MM.1S (cell line): ENCODE measurements at regions not wholly inside any gene's neighbourhood (a gene's known extent, or its start where the extent isn't known, plus 50 kb on each side); places are given as distances from the start of the nearest gene placed in this dataset.

Source experiments
- DNase-seq: peaks from one replicate; pipeline ENCODE4 v3.0.0-alpha.2; 2015
- H2AFZ ChIP-seq: fragments of 300-600 bp; sonication (generic); 2 replicates; pipeline ENCODE4 v1.6.0; 2016; ENCODE audit warnings: antibody characterized with exemption, low read length
- H3F3A ChIP-seq: fragments of 300-600 bp; sonication (generic); 2 replicates; pipeline ENCODE4 v1.6.1; 2016; ENCODE audit warnings: mild to moderate bottlenecking, antibody characterized with exemption, low read length, moderate library complexity, mixed read lengths; ENCODE audit not compliant: insufficient read depth
- H3K27ac ChIP-seq: fragments of 300-600 bp; sonication (generic); 2 replicates; pipeline ENCODE4 v1.5.1; 2016; ENCODE audit warnings: mild to moderate bottlenecking, low read length
- H3K27me3 ChIP-seq: fragments of 300-600 bp; sonication (generic); replicated peaks from 2 replicates; pipeline ENCODE4 v1.6.0; 2016; ENCODE audit warnings: low read length; ENCODE audit not compliant: insufficient read depth
- H3K36me3 ChIP-seq: fragments of 300-600 bp; sonication (generic); replicated peaks from 2 replicates; pipeline ENCODE4 v1.6.1; 2016; ENCODE audit warnings: mild to moderate bottlenecking, low read length, mixed read lengths; ENCODE audit not compliant: insufficient read depth
- H3K4me1 ChIP-seq: fragments of 300-600 bp; sonication (generic); 2 replicates; pipeline ENCODE4 v1.6.1; 2016; ENCODE audit warnings: low read length, mixed read lengths
- H3K4me2 ChIP-seq: fragments of 300-600 bp; sonication (generic); 2 replicates; pipeline ENCODE4 v1.6.0; 2016; ENCODE audit warnings: low read depth, low read length
- H3K4me3 ChIP-seq: fragments of 300-600 bp; sonication (generic); 2 replicates; pipeline ENCODE4 v1.5.1; 2016; ENCODE audit warnings: low read length, mixed read lengths
- H3K79me2 ChIP-seq: fragments of 300-600 bp; sonication (generic); 2 replicates; pipeline ENCODE4 v1.6.1; 2016; ENCODE audit warnings: mixed run types, low read length, mixed read lengths
- H3K9ac ChIP-seq: fragments of 300-600 bp; sonication (generic); 2 replicates; pipeline ENCODE4 v1.6.1; 2016; ENCODE audit warnings: low read length, mixed read lengths
- H3K9me2 ChIP-seq: fragments of 300-600 bp; sonication (generic); replicated peaks from 2 replicates; pipeline ENCODE4 v1.6.1; 2016; ENCODE audit warnings: mild to moderate bottlenecking, low read length, mixed read lengths; ENCODE audit not compliant: insufficient read depth
- H3K9me3 ChIP-seq: fragments of 300-600 bp; sonication (generic); replicated peaks from 2 replicates; pipeline ENCODE4 v1.6.1; 2016; ENCODE audit warnings: mild to moderate bottlenecking, low read length, mixed read lengths; ENCODE audit not compliant: insufficient read depth
- H4K20me1 ChIP-seq: fragments of 300-600 bp; sonication (generic); 2 replicates; pipeline ENCODE4 v1.6.1; 2016; ENCODE audit warnings: mild to moderate bottlenecking, low read length, moderate library complexity, mixed read lengths; ENCODE audit not compliant: insufficient read depth
- EZH2 ChIP-seq: fragments of 300-600 bp; sonication (generic); optimal IDR thresholded peaks from 2 replicates; pipeline ENCODE3; 2017; ENCODE audit warnings: low read depth, mild to moderate bottlenecking, antibody characterized with exemption, low read length, mixed read lengths
- EZH2phosphoT487 ChIP-seq: fragments of 300-600 bp; sonication (generic); IDR thresholded peaks from 2 replicates; pipeline ENCODE4 v1.6.1; 2018; ENCODE audit warnings: antibody characterized with exemption, low read length
- TF ChIP-seq, protein P1 (sequence below): fragments of 300-600 bp; sonication (generic); IDR thresholded peaks from 2 replicates; pipeline ENCODE4 v1.5.1; 2016; ENCODE audit warnings: antibody characterized with exemption, low read length, mixed read lengths

DNA sequence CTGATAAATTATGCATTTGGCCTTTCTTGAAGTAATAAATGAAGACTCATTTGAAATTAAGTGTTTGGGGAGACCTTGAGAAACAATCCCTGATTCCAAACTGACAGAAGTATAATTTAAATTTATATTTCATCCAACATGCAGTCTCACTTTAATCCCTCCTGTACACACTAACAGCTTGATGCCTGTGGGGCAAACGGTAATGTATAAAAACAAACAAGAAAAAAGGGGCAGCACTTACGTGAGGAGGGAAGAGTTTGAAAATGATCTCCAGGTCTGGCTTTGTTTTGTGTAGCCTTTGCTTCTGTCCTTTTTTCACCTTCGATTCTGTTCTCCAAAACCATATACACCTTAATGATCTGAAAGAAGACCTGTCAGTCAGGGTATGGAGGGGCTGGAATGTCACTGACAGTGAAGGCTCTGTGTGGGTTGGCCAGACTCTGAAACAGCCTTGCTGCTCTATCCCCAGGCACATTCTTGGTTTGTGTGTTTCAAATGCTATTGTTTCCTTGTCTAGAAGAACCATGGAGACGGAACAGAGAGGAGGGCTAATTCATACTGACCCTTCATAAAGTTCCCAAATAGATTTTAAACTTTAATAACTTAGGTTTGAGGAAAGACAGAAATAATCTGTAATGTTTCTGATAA is 338.2 kb upstream of the WWC1 start:
- no peak for DNase-seq
- Histone ChIP-seq H3K4me1 (no peaks in the 10 kb centered on the region), H3K27me3 (no peaks in the 10 kb centered on the region), H3K9me3 (no peaks in the 10 kb centered on the region), H3K4me2 (no peak overlapping the region), H4K20me1 (no peaks in the 10 kb centered on the region), H3K9ac (no peak overlapping the region), H3K79me2 (no peaks in the 10 kb centered on the region), H3K9me2 (no peaks in the 10 kb centered on the region), H3K4me3 (no peak overlapping the region), H2AFZ (no peak overlapping the region), H3K36me3 (no peaks in the 10 kb centered on the region), H3K27ac (no peak overlapping the region), H3F3A (no peaks in the 10 kb centered on the region)
- TF ChIP-seq, protein P1, sequence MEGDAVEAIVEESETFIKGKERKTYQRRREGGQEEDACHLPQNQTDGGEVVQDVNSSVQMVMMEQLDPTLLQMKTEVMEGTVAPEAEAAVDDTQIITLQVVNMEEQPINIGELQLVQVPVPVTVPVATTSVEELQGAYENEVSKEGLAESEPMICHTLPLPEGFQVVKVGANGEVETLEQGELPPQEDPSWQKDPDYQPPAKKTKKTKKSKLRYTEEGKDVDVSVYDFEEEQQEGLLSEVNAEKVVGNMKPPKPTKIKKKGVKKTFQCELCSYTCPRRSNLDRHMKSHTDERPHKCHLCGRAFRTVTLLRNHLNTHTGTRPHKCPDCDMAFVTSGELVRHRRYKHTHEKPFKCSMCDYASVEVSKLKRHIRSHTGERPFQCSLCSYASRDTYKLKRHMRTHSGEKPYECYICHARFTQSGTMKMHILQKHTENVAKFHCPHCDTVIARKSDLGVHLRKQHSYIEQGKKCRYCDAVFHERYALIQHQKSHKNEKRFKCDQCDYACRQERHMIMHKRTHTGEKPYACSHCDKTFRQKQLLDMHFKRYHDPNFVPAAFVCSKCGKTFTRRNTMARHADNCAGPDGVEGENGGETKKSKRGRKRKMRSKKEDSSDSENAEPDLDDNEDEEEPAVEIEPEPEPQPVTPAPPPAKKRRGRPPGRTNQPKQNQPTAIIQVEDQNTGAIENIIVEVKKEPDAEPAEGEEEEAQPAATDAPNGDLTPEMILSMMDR, result no peak
- TF ChIP-seq EZH2 (no peak), EZH2phosphoT487 (no peak)

- TF ChIP-seq, protein P1, result no peak
- TF ChIP-seq EZH2phosphoT487 (no peak), EZH2 (no peak)
- Histone ChIP-seq H3K36me3 (no peaks in the 10 kb centered on the region), H3K4me3 (no peak overlapping the region), H3K27ac (no peak overlapping the region), H3K27me3 (no peaks in the 10 kb centered on the region), H3K9me3 (no peaks in the 10 kb centered on the region), H3K4me2 (no peak overlapping the region), H3F3A (no peaks in the 10 kb centered on the region), H4K20me1 (no peaks in the 10 kb centered on the region), H3K9me2 (no peaks in the 10 kb centered on the region), H2AFZ (no peak overlapping the region), H3K79me2 (no peaks in the 10 kb centered on the region), H3K9ac (no peak overlapping the region), H3K4me1 (no peaks in the 10 kb centered on the region)
- no peak for DNase-seq
Measured at GRCh38 chr5:167961731-167962130, 329.7 kb upstream of the WWC1 start.

- Histone ChIP-seq H3K4me2 (no peak overlapping the region), H3K79me2 (no peaks in the 10 kb centered on the region), H3F3A (no peaks in the 10 kb centered on the region), H3K9me3 (no peaks in the 10 kb centered on the region), H3K36me3 (no peaks in the 10 kb centered on the region), H3K27ac (no peak overlapping the region), H3K4me3 (no peak overlapping the region), H3K4me1 (no peaks in the 10 kb centered on the region), H4K20me1 (no peaks in the 10 kb centered on the region), H3K9me2 (no peaks in the 10 kb centered on the region), H3K9ac (no peak overlapping the region), H2AFZ (no peak overlapping the region), H3K27me3 (no peaks in the 10 kb centered on the region)
- no peak for TF ChIP-seq EZH2
- TF ChIP-seq EZH2phosphoT487, result no peak
- TF ChIP-seq, protein P1, result no peak; the same call in 1 of the 2 replicates
- DNase-seq, result no peak
Measured at GRCh38 chr5:167964529-167964928, 326.9 kb upstream of the WWC1 start.
